OCI-LY7 (cell line): ENCODE measurements at regions not wholly inside any gene's neighbourhood (a gene's known extent, or its start where the extent isn't known, plus 50 kb on each side); places are given as distances from the start of the nearest gene placed in this dataset.

Source experiments
- BruUV-seq: library from RNA; stranded (reverse); fragments of 400-500 nt; replicated peaks from 2 replicates; lab custom pipeline; 2021; lab: Mats Ljungman, UMichigan
- CTCF ChIA-PET: fragments of 300-600 bp; sonication (Branson Sonifier 250); formaldehyde crosslinking; loops from one replicate; lab custom pipeline; 2022; ENCODE audit warnings: antibody characterized with exemption; ENCODE audit not compliant: unreplicated experiment; lab: Charles Lee
- POLR2A ChIA-PET: fragments of 300-600 bp; sonication (Branson Sonifier 250); formaldehyde crosslinking; loops from one replicate; lab custom pipeline; 2022; ENCODE audit warnings: antibody characterized with exemption; lab: Charles Lee
- DNase-seq: peaks from one replicate; pipeline ENCODE4 v3.0.0-alpha.2; 2015; ENCODE audit warnings: low spot score
- H2AFZ ChIP-seq: fragments of 200-600 bp; sonication (generic), shearing (Covaris generic); 2 replicates; pipeline ENCODE4 v1.6.1; 2014; ENCODE audit warnings: mild to moderate bottlenecking, antibody characterized with exemption, low read length, moderate library complexity
- H3K27ac ChIP-seq: fragments of 200-600 bp; sonication (generic); 2 replicates; pipeline ENCODE4 v1.5.1; 2014; ENCODE audit warnings: mixed run types, low read depth, mild to moderate bottlenecking, moderate library complexity, low read length, inconsistent platforms; ENCODE audit not compliant: poor library complexity, severe bottlenecking
- H3K36me3 ChIP-seq: fragments of 200-600 bp; sonication (generic); 2 replicates; pipeline ENCODE4 v1.6.1; 2014; ENCODE audit warnings: mild to moderate bottlenecking, antibody characterized with exemption, low read length, moderate library complexity, mixed read lengths; ENCODE audit not compliant: insufficient read depth
- H3K4me1 ChIP-seq: fragments of 200-600 bp; sonication (generic); 2 replicates; pipeline ENCODE4 v1.5.1; 2014; ENCODE audit warnings: mild to moderate bottlenecking, low read length; ENCODE audit not compliant: insufficient read depth, poor library complexity, severe bottlenecking
- H3K4me2 ChIP-seq: fragments of 200-600 bp; sonication (generic); 2 replicates; pipeline ENCODE4 v1.6.1; 2014; ENCODE audit warnings: mild to moderate bottlenecking, low read length
- H3K4me3 ChIP-seq: fragments of 200-600 bp; sonication (generic); 2 replicates; pipeline ENCODE4 v1.5.1; 2014; ENCODE audit warnings: mild to moderate bottlenecking, low read depth, low read length; ENCODE audit not compliant: poor library complexity, severe bottlenecking
- H3K79me2 ChIP-seq: fragments of 200-600 bp; sonication (generic); 2 replicates; pipeline ENCODE4 v1.6.1; 2016; ENCODE audit warnings: low read depth, mild to moderate bottlenecking, low read length, moderate library complexity, mixed read lengths; ENCODE audit not compliant: insufficient read depth
- H3K9me2 ChIP-seq: fragments of 200-600 bp; sonication (generic); 2 replicates; pipeline ENCODE4 v1.6.1; 2016; ENCODE audit warnings: mild to moderate bottlenecking, low read length, mixed read lengths; ENCODE audit not compliant: insufficient read depth
- H3K9me3 ChIP-seq: fragments of 200-600 bp; sonication (generic); 2 replicates; pipeline ENCODE4 v1.6.1; 2014; ENCODE audit warnings: mild to moderate bottlenecking, mixed run types, low read length, mixed read lengths
- H4K20me1 ChIP-seq: fragments of 200-600 bp; sonication (generic); 2 replicates; pipeline ENCODE4 v1.6.1; 2014; ENCODE audit warnings: mild to moderate bottlenecking, antibody characterized with exemption, low read length, moderate library complexity, mixed read lengths; ENCODE audit not compliant: insufficient read depth
- CTCF ChIP-seq: fragments of 200-600 bp; sonication (generic); conservative IDR thresholded peaks from 2 replicates; pipeline ENCODE4 v1.5.1; 2014; ENCODE audit warnings: mild to moderate bottlenecking, antibody characterized with exemption, low read length, moderate library complexity, mixed read lengths
- EZH2phosphoT487 ChIP-seq: fragments of 200-600 bp; sonication (generic); IDR thresholded peaks from 2 replicates; pipeline ENCODE4 v1.6.1; 2018; ENCODE audit warnings: low read depth, borderline replicate concordance, mild to moderate bottlenecking, mixed run types, antibody characterized with exemption, low read length, moderate library complexity, mixed read lengths
- intact Hi-C: fragments of 100-400 bp; cut with micrococcal nuclease; formaldehyde crosslinking; loops from one replicate; pipeline ENCODE4 v1.10.0; 2022; ENCODE audit not compliant: unreplicated experiment

GRCh38 chr1:214979191-214979590 is 103.3 kb upstream of the KCNK2 start:
- Histone ChIP-seq H3K4me2 (no peak overlapping the region), H3K9me3 (no peaks in the 10 kb centered on the region)

GRCh38 chr1:214980921-214981320 is 101.6 kb upstream of the KCNK2 start:
- Histone ChIP-seq H3K4me3 (no peak overlapping the region), H4K20me1 (no peaks in the 10 kb centered on the region), H3K79me2 (no peaks in the 10 kb centered on the region), H3K9me2 (no peaks in the 10 kb centered on the region), H3K27ac (no peak overlapping the region), H3K36me3 (no peaks in the 10 kb centered on the region), H3K9me3 (no peaks in the 10 kb centered on the region), H2AFZ (no peak overlapping the region), H3K4me1 (no peaks in the 10 kb centered on the region), H3K4me2 (no peak overlapping the region)
- TF ChIP-seq EZH2phosphoT487 (no peak), CTCF (no peak)
- intact Hi-C loops, result no loop called here
- no TSS peak for BruUV-seq
- ChIA-PET POLR2A (interaction anchor here (0.9 kb wide), 1 partner anchor 9 kb away, joined by 3 read pairs; no protein-coding TSS in a partner anchor), CTCF (no interaction called here)
- DNase-seq, result no peak

More at GRCh38 chr1:214979191-214979590, 103.3 kb upstream of the KCNK2 start:
- Histone ChIP-seq H3K79me2 (no peaks in the 10 kb centered on the region), H3K4me1 (no peaks in the 10 kb centered on the region), H2AFZ (no peak overlapping the region), H3K36me3 (no peaks in the 10 kb centered on the region), H3K9me2 (no peaks in the 10 kb centered on the region), H3K27ac (no peak overlapping the region), H3K4me3 (no peak overlapping the region), H4K20me1 (no peaks in the 10 kb centered on the region)
- no peak for TF ChIP-seq EZH2phosphoT487
- TF ChIP-seq CTCF, result no peak
- CTCF ChIA-PET, result no interaction called here
- intact Hi-C loops, result no loop called here
- POLR2A ChIA-PET, result interaction anchor here (0.6 kb wide), 1 partner anchor 262 kb away, joined by 3 read pairs; no protein-coding TSS in a partner anchor
- no peak for DNase-seq
- no TSS peak for BruUV-seq

- Histone ChIP-seq H4K20me1 (no peaks in the 10 kb centered on the region), H3K4me1 (no peaks in the 10 kb centered on the region), H2AFZ (no peak overlapping the region), H3K4me3 (no peak overlapping the region), H3K9me2 (no peaks in the 10 kb centered on the region), H3K4me2 (no peak overlapping the region), H3K79me2 (no peaks in the 10 kb centered on the region), H3K27ac (no peak overlapping the region), H3K9me3 (no peaks in the 10 kb centered on the region), H3K36me3 (no peaks in the 10 kb centered on the region)
- POLR2A ChIA-PET, result no interaction called here
- no TSS peak for BruUV-seq
- TF ChIP-seq CTCF (no peak), EZH2phosphoT487 (no peak)
- CTCF ChIA-PET, result no interaction called here
- intact Hi-C loops, result no loop called here
- no peak for DNase-seq
Measured at GRCh38 chr1:214983126-214983869, 99.2 kb upstream of the KCNK2 start.
